AG04449 (cell line): ENCODE measurements at regions not wholly inside any gene's neighbourhood (a gene's known extent, or its start where the extent isn't known, plus 50 kb on each side); places are given as distances from the start of the nearest gene placed in this dataset.
"Not testable (repeated sequence)": the region's sequence is repeated elsewhere in the genome, so short reads cannot be mapped to it uniquely, and the experiment has no call there.

Source experiments
- CTCF ChIA-PET: fragments of 350-600 bp; formaldehyde crosslinking; extraction: SDS; loops from one replicate; lab custom pipeline; 2021; ENCODE audit warnings: antibody characterized with exemption; lab: Yijun Ruan, JAX
- POLR2A ChIA-PET: fragments of 400-600, 350-600 bp; formaldehyde crosslinking; extraction: SDS; loops from one replicate; lab custom pipeline; 2020; ENCODE audit warnings: antibody characterized with exemption, inconsistent platforms; lab: Yijun Ruan, JAX
- DNase-seq: peaks from one replicate; pipeline ENCODE4 v3.0.0-alpha.2; 2010; ENCODE audit warnings: low read depth, low spot score
- H3K4me3 ChIP-seq: 2 replicates; pipeline ENCODE4 v1.5.1; 2011; ENCODE audit warnings: low read depth, mild to moderate bottlenecking, control low read depth, low read length
- CTCF ChIP-seq: IDR thresholded peaks from one replicate; pipeline ENCODE4 v1.5.1; 2011; ENCODE audit warnings: mild to moderate bottlenecking, moderate library complexity, low read length, control low read depth, inconsistent platforms; ENCODE audit not compliant: insufficient read depth; ENCODE audit errors: missing control alignments

GRCh38 chr3:20741381-20741780 lies 555.4 kb upstream of the SGO1 start:
- ChIA-PET POLR2A (no interaction called here), CTCF (no interaction called here)

GRCh38 chr3:20739814-20740213 lies 553.8 kb upstream of the SGO1 start:
- POLR2A ChIA-PET, result no interaction called here
- no peak overlapping the region for H3K4me3 ChIP-seq
- CTCF ChIA-PET, result interaction anchor here (0.6 to 1.5 kb wide), 3 partner anchors 9 to 228 kb away, joined by 3 to 14 read pairs (median 3); no protein-coding TSS in a partner anchor
- no peak for DNase-seq
- no peak for TF ChIP-seq CTCF

More at GRCh38 chr3:20741381-20741780, 555.4 kb upstream of the SGO1 start:
- TF ChIP-seq CTCF, result no peak
- no peak for DNase-seq
- H3K4me3 ChIP-seq, result no peak overlapping the region

GRCh38 chr3:20736287-20736852 lies 550.4 kb upstream of the SGO1 start:
- ChIA-PET POLR2A (no interaction called here), CTCF (interaction anchor here (0.7 kb wide), 1 partner anchor 225 kb away, joined by 3 read pairs; no protein-coding TSS in a partner anchor)
- DNase-seq, result no peak
- TF ChIP-seq CTCF, result no peak
- no peak overlapping the region for H3K4me3 ChIP-seq

- ChIA-PET CTCF (no interaction called here), POLR2A (no interaction called here)
- H3K4me3 ChIP-seq, result no peak overlapping the region
- no peak for DNase-seq
- no peak for TF ChIP-seq CTCF
Observed at GRCh38 chr3:20729185-20729584, 543.2 kb upstream of the SGO1 start.

- no peak overlapping the region for H3K4me3 ChIP-seq
- ChIA-PET POLR2A (no interaction called here), CTCF (interaction anchor here (0.7 kb wide), 1 partner anchor 11 kb away, joined by 3 read pairs; no protein-coding TSS in a partner anchor)
- DNase-seq, result no peak
- no peak for TF ChIP-seq CTCF
Observed at GRCh38 chr3:20726786-20727185, 540.8 kb upstream of the SGO1 start.

- CTCF ChIA-PET, result no interaction called here
- no peak for TF ChIP-seq CTCF
- POLR2A ChIA-PET, result no interaction called here
Observed at GRCh38 chr3:20724241-20724640, 538.2 kb upstream of the SGO1 start.

GRCh38 chr3:20716425-20716824 lies 530.4 kb upstream of the SGO1 start:
- H3K4me3 ChIP-seq, CTCF ChIA-PET, DNase-seq, POLR2A ChIA-PET: not testable (repeated sequence)

More at GRCh38 chr3:20724241-20724640, 538.2 kb upstream of the SGO1 start:
- H3K4me3 ChIP-seq, result no peak overlapping the region
- no peak for DNase-seq
